H7 (cell line): ENCODE measurements at regions not wholly inside any gene's neighbourhood (a gene's known extent, or its start where the extent isn't known, plus 50 kb on each side); places are given as distances from the start of the nearest gene placed in this dataset.

ENCODE experiments used
- DNase-seq: peaks from one replicate; pipeline ENCODE4 v3.0.0; 2012
- H3K27me3 ChIP-seq: 2 replicates; pipeline ENCODE4 v1.6.0; 2011; ENCODE audit warnings: mild to moderate bottlenecking, low read length; ENCODE audit not compliant: control insufficient read depth, insufficient read depth
- H3K36me3 ChIP-seq: replicated peaks from 2 replicates; pipeline ENCODE4 v1.5.1; 2011; ENCODE audit warnings: low read length; ENCODE audit not compliant: control insufficient read depth, insufficient read depth
- H3K4me3 ChIP-seq: 2 replicates; pipeline ENCODE4 v1.5.1; 2011; ENCODE audit warnings: low read depth, mild to moderate bottlenecking, control low read depth, low read length, moderate library complexity; ENCODE audit not compliant: insufficient read depth

DNA sequence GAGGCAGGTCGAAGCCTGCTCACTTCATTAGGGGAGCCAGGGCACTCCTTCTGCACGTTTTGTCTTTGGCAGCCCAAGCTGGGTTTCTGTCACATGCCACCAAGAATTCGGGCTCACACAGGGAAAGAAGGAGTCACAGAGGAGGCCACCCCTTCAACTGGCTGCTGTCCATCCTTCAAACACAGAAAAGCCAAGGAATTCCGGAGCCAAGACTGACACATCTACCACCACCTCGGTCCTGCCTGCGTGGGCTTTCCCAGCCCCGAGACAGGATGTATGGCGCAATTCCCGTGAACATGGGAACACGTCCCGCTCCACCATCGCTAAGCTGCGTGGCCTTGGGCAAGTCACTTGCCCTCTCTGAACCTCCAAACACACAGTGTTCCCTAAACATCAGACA lies 70.4 kb downstream of the NCOR2 start:
- H3K4me3 ChIP-seq = no peak overlapping the region
- no peak for DNase-seq
- no peaks in the 10 kb centered on the region for H3K27me3 ChIP-seq
- H3K36me3 ChIP-seq = peaks cover 2% of the 10 kb centered on the region; the same call in 1 of the 2 replicates

DNA sequence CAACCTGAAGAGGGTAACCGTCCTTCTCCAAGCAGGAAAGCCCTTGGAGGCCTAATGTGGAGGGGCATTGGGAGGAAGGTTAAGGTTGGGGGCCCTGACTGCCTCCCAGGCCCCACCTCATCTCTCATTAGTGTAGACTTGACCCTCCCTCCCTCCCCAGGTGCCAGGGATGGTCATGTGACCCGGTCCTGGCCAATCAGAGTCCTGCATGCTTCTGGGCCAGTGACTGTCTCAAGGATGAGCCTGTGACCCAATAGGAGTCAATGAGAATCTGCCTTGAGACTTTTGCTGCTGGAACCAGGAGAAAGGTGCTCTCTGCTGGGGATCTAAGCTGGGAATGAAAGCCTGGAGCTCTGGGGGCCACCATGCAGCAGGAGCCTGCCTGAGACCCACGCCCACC lies 70.8 kb downstream of the NCOR2 start:
- peak; percentile 89 for DNase-seq
- H3K4me3 ChIP-seq = no peak overlapping the region
- peaks cover 2% of the 10 kb centered on the region; the same call in 1 of the 2 replicates for H3K36me3 ChIP-seq
- no peaks in the 10 kb centered on the region for H3K27me3 ChIP-seq

- peak; percentile 54 for DNase-seq
- Histone ChIP-seq H3K4me3 (no peak overlapping the region), H3K36me3 (peaks cover 4% of the 10 kb centered on the region), H3K27me3 (no peaks in the 10 kb centered on the region)
Observed at GRCh38 chr12:124495194-124495983, 72.0 kb downstream of the NCOR2 start.

DNA sequence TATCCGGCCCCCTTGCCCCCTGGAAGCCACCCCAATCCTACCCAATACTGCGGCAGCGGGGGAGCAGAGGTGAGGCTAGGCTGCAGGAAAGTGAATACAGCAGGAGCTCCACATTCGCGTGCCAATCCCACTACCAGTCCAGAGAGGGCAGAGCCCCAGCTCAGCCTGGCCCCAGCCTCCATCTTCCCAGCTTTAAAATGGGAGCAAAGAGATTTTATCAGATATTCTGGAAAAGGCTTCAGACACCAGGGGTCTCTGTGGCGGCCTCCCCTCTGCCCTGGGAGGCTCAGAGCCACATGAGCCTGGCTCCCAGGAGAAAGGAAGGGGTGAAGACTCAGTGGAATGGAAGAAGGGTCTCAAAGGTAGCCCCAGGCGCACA lies 72.7 kb downstream of the NCOR2 start:
- Histone ChIP-seq H3K4me3 (no peak overlapping the region), H3K27me3 (no peaks in the 10 kb centered on the region)
- DNase-seq = peak; percentile 56

GRCh38 chr12:124493809-124494750 lies 73.3 kb downstream of the NCOR2 start:
- H3K4me3 ChIP-seq = no peak overlapping the region
- peaks cover 6% of the 10 kb centered on the region for H3K36me3 ChIP-seq
- DNase-seq = peak; percentile 53
- no peaks in the 10 kb centered on the region for H3K27me3 ChIP-seq

More for the DNA sequence above, 72.7 kb downstream of the NCOR2 start:
- peaks cover 6% of the 10 kb centered on the region for H3K36me3 ChIP-seq

DNA sequence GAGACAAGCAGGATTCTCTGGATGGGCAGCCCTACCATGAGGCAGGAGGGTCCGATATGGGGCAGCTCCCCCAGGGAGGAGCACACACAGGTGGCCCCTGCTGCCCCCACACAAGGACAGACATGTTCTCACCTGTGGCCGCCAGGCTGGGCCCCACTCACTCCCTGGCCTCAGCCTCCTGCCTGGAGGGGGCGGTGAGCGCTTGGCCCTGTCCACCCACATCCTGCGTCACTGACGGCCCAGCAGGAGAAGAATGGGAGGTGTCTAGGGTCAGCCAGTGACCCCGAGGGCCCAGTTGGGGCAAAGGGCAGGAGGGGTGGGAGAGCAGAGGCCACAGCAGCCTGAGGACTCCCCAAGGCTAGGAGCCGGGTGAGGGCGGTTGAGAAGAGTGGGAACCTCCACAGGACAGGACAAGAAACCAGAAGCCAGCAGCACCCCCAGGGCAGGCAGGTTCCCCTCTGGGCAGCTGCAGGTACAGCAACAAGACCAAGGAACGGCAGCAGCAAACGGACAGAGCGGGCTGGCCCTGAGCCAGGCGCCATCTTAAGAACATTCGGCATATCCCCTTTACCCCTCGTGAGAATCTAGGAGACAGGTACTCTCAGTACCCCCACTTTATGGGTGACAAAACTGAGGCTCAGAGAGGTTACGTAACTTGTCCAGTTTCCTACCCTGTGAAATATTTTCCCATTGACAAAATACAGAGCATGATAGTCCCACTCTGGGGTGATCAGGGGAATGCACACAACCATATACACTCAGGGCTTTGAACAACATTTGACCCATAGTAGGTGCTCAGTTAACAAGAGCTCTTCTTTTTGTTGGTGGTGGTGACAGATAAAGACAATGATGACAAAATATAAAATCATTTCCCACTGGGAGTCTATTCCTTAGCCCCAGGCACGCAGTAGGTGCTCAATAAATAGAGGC lies 74.3 kb downstream of the NCOR2 start:
- no peaks in the 10 kb centered on the region for H3K27me3 ChIP-seq
- DNase-seq = peak; percentile 69
- peaks cover 6% of the 10 kb centered on the region for H3K36me3 ChIP-seq
- no peak overlapping the region for H3K4me3 ChIP-seq

DNA sequence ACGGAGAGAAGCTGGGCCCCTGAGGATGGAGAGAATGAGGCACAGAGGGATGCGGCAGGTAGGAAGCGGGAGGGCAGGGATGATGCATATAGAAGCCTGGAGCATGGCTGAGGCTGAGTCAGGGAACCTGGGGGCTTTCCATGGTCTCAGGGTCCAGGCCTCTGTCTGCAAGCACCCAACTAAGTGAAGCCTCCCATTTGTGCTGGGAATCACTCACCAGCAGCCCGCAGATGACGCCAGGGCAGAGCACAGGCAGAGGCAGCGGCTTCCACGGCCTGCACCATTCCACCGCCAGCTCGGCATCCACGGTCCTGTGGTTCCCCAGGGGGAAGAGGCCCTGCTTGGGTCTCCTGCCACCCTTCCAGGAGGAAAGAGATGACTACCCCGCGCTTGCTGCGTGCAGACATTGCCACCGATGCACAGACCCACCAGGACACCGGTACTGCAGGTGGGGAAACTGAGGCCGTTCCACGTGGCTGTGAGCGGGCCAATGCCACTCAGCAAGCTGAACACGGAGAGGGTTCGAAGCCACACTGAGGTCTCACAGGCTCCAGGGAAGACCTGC lies 75.5 kb downstream of the NCOR2 start:
- DNase-seq = no peak
- no peaks in the 10 kb centered on the region for H3K27me3 ChIP-seq
- H3K4me3 ChIP-seq = no peak overlapping the region
- peaks cover 6% of the 10 kb centered on the region for H3K36me3 ChIP-seq

DNA sequence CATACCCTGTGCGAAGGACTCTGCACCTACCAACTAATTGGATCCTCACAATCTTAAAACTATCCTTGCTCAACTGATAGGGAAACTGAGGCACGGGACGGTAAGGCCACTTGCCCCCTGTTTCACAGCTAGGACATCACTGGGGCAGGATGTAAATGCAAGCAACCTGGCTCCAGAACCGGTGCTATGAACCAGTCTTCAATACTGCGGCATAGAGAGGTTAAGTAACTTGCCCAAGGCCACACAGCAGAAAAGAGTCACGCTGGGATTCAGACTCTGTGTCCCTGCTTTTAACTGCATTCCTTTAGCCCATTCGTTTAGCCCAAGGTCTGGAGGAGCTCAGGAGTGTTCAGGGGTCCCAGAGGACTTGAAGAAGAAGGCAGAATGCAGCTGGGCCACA lies 76.1 kb downstream of the NCOR2 start:
- no peak overlapping the region for H3K4me3 ChIP-seq
- no peaks in the 10 kb centered on the region for H3K27me3 ChIP-seq
- H3K36me3 ChIP-seq = peaks cover 6% of the 10 kb centered on the region
- DNase-seq = no peak

DNA sequence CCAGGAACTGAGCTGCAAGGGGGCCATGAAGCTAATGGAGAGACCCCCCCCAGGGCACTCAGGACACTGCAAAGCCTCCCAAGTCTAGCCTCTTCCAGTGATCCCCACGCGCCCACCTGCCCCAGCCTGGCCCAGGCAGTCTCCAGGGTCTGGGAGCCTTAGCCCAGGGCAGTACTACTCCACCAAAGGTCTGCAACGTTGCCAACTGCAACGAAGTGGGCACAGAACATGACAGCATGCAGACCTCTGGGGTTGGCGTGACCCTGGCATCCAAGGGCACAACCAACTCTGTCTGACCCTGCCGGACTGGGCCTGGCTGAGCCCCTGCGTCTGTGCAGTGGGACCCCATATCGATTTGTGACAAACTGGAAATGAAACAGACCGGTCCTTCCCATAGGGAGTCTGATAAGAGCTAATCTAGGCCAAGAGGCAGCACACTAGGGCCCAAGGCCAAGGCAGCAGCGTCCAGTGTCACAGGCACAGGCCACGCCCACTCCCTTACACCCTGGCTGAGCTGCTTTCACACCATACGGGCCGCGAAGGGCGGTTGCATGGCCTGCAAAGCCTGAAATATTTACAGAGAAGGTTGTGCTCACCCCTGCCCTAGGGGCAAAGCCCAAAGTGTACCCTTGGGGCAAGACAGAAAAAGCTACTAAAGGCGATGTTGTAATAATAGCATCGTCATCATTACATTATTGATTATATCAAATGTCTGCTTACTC lies 76.7 kb downstream of the NCOR2 start:
- H3K36me3 ChIP-seq = peaks cover 8% of the 10 kb centered on the region
- DNase-seq = peak; percentile 62
- no peak overlapping the region for H3K4me3 ChIP-seq
- no peaks in the 10 kb centered on the region for H3K27me3 ChIP-seq

- no peak for DNase-seq
- Histone ChIP-seq H3K27me3 (no peaks in the 10 kb centered on the region), H3K36me3 (peaks cover 13% of the 10 kb centered on the region), H3K4me3 (no peak overlapping the region)
Observed at GRCh38 chr12:124489915-124490583, 77.4 kb downstream of the NCOR2 start.

DNA sequence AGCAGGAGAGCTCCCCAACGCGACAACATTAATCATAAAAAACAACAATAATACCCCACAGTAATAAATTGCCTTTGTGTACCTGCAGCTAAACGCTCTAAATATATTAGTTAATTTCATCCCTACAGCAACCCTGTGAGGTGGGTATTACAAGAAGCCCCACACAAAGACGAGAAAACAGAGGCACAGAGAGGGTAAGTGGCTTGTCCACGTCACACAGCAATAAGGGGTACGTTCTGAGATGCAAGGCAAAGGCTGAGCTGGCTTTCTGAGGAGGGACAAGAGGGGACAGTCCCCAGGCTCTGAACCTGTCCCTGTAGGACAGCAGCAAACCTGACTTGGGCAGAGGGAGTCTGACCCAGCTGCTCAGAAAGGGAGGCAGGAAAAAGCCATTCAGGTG lies 78.2 kb downstream of the NCOR2 start:
- peaks cover 16% of the 10 kb centered on the region for H3K36me3 ChIP-seq
- no peak for DNase-seq
- no peak overlapping the region for H3K4me3 ChIP-seq
- no peaks in the 10 kb centered on the region for H3K27me3 ChIP-seq

DNA sequence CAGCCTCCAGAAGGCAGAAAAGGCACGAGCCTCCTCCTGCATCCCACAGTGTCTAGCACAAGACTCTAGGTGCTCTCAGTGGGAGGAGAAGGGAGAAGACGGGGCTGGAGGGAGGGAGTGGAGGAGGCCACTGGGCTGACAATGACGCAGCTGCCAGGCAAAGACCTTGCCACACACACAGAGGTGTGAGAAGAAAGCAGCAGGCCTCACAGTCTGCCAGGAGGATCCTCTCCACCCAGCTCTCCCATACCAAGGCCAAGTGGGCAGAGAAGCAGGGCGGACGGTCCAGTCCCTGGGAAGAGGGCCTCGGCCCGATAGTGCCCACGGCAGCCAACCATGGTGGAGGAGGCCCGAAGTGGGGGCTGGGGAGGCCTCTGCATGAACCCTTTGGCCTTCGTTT lies 78.9 kb downstream of the NCOR2 start:
- DNase-seq = no peak
- Histone ChIP-seq H3K36me3 (peaks cover 14% of the 10 kb centered on the region), H3K27me3 (no peaks in the 10 kb centered on the region), H3K4me3 (no peak overlapping the region)

DNA sequence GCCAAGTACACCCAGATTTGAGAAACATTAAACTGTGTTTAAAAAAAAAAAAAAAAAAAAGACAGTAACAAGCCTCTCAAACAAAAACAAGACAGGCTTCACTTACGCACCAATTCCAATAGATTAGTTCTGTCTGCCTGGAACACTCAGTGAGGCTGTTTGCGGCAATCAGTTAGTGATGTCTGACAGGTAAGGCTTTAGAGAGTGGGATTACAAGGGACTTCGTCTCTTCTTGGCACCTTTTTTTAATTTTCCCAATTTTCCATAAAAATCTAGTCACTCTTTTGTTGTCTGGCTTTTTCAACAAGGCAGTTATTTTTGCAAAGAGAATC lies 79.6 kb downstream of the NCOR2 start:
- Histone ChIP-seq H3K27me3 (no peaks in the 10 kb centered on the region), H3K36me3 (peaks cover 14% of the 10 kb centered on the region), H3K4me3 (no peak overlapping the region)
- DNase-seq = peak; percentile 61
